MM.1S (cell line): ENCODE measurements at regions not wholly inside any gene's neighbourhood (a gene's known extent, or its start where the extent isn't known, plus 50 kb on each side); places are given as distances from the start of the nearest gene placed in this dataset.

ENCODE experiments used
- DNase-seq: peaks from one replicate; pipeline ENCODE4 v3.0.0-alpha.2; 2015
- H2AFZ ChIP-seq: fragments of 300-600 bp; sonication (generic); 2 replicates; pipeline ENCODE4 v1.6.0; 2016; ENCODE audit warnings: antibody characterized with exemption, low read length
- H3F3A ChIP-seq: fragments of 300-600 bp; sonication (generic); 2 replicates; pipeline ENCODE4 v1.6.1; 2016; ENCODE audit warnings: mild to moderate bottlenecking, antibody characterized with exemption, low read length, moderate library complexity, mixed read lengths; ENCODE audit not compliant: insufficient read depth
- H3K27ac ChIP-seq: fragments of 300-600 bp; sonication (generic); 2 replicates; pipeline ENCODE4 v1.5.1; 2016; ENCODE audit warnings: mild to moderate bottlenecking, low read length
- H3K27me3 ChIP-seq: fragments of 300-600 bp; sonication (generic); replicated peaks from 2 replicates; pipeline ENCODE4 v1.6.0; 2016; ENCODE audit warnings: low read length; ENCODE audit not compliant: insufficient read depth
- H3K36me3 ChIP-seq: fragments of 300-600 bp; sonication (generic); replicated peaks from 2 replicates; pipeline ENCODE4 v1.6.1; 2016; ENCODE audit warnings: mild to moderate bottlenecking, low read length, mixed read lengths; ENCODE audit not compliant: insufficient read depth
- H3K4me1 ChIP-seq: fragments of 300-600 bp; sonication (generic); 2 replicates; pipeline ENCODE4 v1.6.1; 2016; ENCODE audit warnings: low read length, mixed read lengths
- H3K4me2 ChIP-seq: fragments of 300-600 bp; sonication (generic); 2 replicates; pipeline ENCODE4 v1.6.0; 2016; ENCODE audit warnings: low read depth, low read length
- H3K4me3 ChIP-seq: fragments of 300-600 bp; sonication (generic); 2 replicates; pipeline ENCODE4 v1.5.1; 2016; ENCODE audit warnings: low read length, mixed read lengths
- H3K79me2 ChIP-seq: fragments of 300-600 bp; sonication (generic); 2 replicates; pipeline ENCODE4 v1.6.1; 2016; ENCODE audit warnings: mixed run types, low read length, mixed read lengths
- H3K9ac ChIP-seq: fragments of 300-600 bp; sonication (generic); 2 replicates; pipeline ENCODE4 v1.6.1; 2016; ENCODE audit warnings: low read length, mixed read lengths
- H3K9me2 ChIP-seq: fragments of 300-600 bp; sonication (generic); replicated peaks from 2 replicates; pipeline ENCODE4 v1.6.1; 2016; ENCODE audit warnings: mild to moderate bottlenecking, low read length, mixed read lengths; ENCODE audit not compliant: insufficient read depth
- H3K9me3 ChIP-seq: fragments of 300-600 bp; sonication (generic); replicated peaks from 2 replicates; pipeline ENCODE4 v1.6.1; 2016; ENCODE audit warnings: mild to moderate bottlenecking, low read length, mixed read lengths; ENCODE audit not compliant: insufficient read depth
- H4K20me1 ChIP-seq: fragments of 300-600 bp; sonication (generic); 2 replicates; pipeline ENCODE4 v1.6.1; 2016; ENCODE audit warnings: mild to moderate bottlenecking, low read length, moderate library complexity, mixed read lengths; ENCODE audit not compliant: insufficient read depth
- CTCF ChIP-seq: fragments of 300-600 bp; sonication (generic); IDR thresholded peaks from 2 replicates; pipeline ENCODE4 v1.5.1; 2016; ENCODE audit warnings: antibody characterized with exemption, low read length, mixed read lengths
- EZH2 ChIP-seq: fragments of 300-600 bp; sonication (generic); optimal IDR thresholded peaks from 2 replicates; pipeline ENCODE3; 2017; ENCODE audit warnings: low read depth, mild to moderate bottlenecking, antibody characterized with exemption, low read length, mixed read lengths
- EZH2phosphoT487 ChIP-seq: fragments of 300-600 bp; sonication (generic); IDR thresholded peaks from 2 replicates; pipeline ENCODE4 v1.6.1; 2018; ENCODE audit warnings: antibody characterized with exemption, low read length

GRCh38 chr12:127480775-127481314 lies 786.1 kb upstream of the TMEM132C start:
- Histone ChIP-seq H4K20me1 (no peaks in the 10 kb centered on the region), H3K9me2 (no peaks in the 10 kb centered on the region), H2AFZ (no peak overlapping the region), H3K9ac (no peak overlapping the region), H3K4me3 (no peak overlapping the region), H3K79me2 (no peaks in the 10 kb centered on the region), H3K27ac (no peak overlapping the region), H3K9me3 (no peaks in the 10 kb centered on the region), H3F3A (no peaks in the 10 kb centered on the region), H3K36me3 (no peaks in the 10 kb centered on the region), H3K4me1 (0 out of 2 replicates have a peak, but pooled peaks cover 3% of the 10 kb centered on the region), H3K4me2 (no peak overlapping the region), H3K27me3 (no peaks in the 10 kb centered on the region)
- DNase-seq, result no peak
- no peak for TF ChIP-seq EZH2
- no peak for TF ChIP-seq EZH2phosphoT487
- TF ChIP-seq CTCF, result no peak

- Histone ChIP-seq H2AFZ (no peak overlapping the region), H3K4me3 (no peak overlapping the region), H3K9ac (no peak overlapping the region), H3K4me2 (no peak overlapping the region), H3K9me3 (no peaks in the 10 kb centered on the region), H3F3A (no peaks in the 10 kb centered on the region), H3K36me3 (no peaks in the 10 kb centered on the region), H3K9me2 (no peaks in the 10 kb centered on the region), H4K20me1 (no peaks in the 10 kb centered on the region), H3K79me2 (no peaks in the 10 kb centered on the region), H3K27ac (no peak overlapping the region), H3K27me3 (no peaks in the 10 kb centered on the region), H3K4me1 (peaks cover 10% of the 10 kb centered on the region)
- DNase-seq, result no peak
- TF ChIP-seq EZH2phosphoT487 (no peak), EZH2 (no peak), CTCF (no peak)
Measured at GRCh38 chr12:127482950-127483349, 784.0 kb upstream of the TMEM132C start.

GRCh38 chr12:127485528-127485927 lies 781.4 kb upstream of the TMEM132C start:
- Histone ChIP-seq H3K9ac (no peak overlapping the region), H3F3A (no peaks in the 10 kb centered on the region), H3K9me3 (no peaks in the 10 kb centered on the region), H2AFZ (no peak overlapping the region), H3K36me3 (no peaks in the 10 kb centered on the region), H3K27ac (peak overlapping the region; percentile 23; the same call in 1 of the 2 replicates), H3K79me2 (no peaks in the 10 kb centered on the region), H3K4me1 (peaks cover 20% of the 10 kb centered on the region), H3K4me3 (no peak overlapping the region), H3K27me3 (no peaks in the 10 kb centered on the region), H3K4me2 (0 out of 2 replicates have a peak overlapping the region, but pooled peaks have one; percentile 12), H4K20me1 (no peaks in the 10 kb centered on the region), H3K9me2 (no peaks in the 10 kb centered on the region)
- TF ChIP-seq CTCF (peak; percentile 44), EZH2 (no peak), EZH2phosphoT487 (no peak)
- peak; percentile 74 for DNase-seq
